HuH-7 (cell line): ENCODE measurements at regions not wholly inside any gene's neighbourhood (a gene's known extent, or its start where the extent isn't known, plus 50 kb on each side); places are given as distances from the start of the nearest gene placed in this dataset.
A peak's percentile ranks its signal among the peaks of the same experiment; 100 is the strongest.
"Not testable (repeated sequence)": the region's sequence is repeated elsewhere in the genome, so short reads cannot be mapped to it uniquely, and the experiment has no call there.

ENCODE experiments used
- DNase-seq: peaks from one replicate; pipeline ENCODE4 v3.0.0; 2011; ENCODE audit warnings: low spot score

DNA sequence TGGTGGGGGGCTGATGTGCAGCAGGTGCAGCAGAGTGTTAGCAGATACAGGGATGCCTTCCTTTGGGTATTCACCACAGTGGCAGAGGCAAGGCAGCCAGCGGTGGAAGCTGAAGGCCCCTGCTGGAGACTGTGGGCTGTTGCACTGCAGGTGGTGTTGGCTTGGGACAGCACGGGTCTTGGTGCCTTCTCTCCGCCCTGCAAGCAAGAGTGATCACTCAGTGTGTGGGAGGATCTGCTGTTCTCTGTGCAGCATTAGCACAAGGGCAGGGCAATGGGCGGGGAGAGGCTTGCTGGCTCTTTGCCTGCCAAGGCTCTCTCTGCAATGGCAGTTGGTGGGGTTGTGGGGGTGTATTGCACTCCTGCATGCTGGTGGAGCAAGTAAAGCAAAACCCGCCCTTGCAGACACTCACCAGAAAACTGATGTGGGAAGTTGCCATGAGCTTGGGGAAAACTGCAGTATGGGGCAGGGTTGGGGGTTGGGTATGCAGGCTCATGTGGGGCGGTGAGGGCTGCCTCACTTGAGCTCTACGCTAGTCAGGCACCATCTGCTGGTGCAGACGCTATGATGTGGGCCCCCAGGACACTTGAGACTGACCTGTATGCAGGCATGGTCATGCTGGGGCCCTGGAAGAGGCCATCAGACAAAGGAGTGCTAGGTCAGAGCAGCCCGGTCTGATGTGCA lies 820.8 kb upstream of the GRIA3 start:
- DNase-seq: peak; percentile 9

DNA sequence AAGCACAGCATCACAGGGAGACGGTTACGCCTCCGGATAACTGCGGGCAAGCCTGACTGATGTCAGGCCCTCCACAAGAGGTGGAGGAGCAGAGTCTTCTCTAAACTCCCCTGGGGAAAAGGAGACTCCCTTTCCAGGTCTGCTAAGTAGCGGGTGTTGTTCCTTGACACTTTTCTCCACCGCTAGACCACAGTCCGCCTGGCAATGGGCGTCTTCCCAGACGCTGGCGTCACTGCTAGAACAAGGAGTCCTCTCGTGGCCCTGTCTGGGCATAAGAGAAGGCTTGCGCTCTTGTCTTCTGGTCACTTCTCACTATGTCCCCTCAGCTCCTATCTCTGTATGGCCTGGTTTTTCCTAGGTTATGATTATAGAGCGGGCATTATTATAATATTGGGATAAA lies 808.5 kb upstream of the GRIA3 start:
- DNase-seq: not testable (repeated sequence)

- DNase-seq: no peak
These were observed 795.1 kb upstream of the GRIA3 start for GRCh38 chrX:122389005-122389404.

- no peak for DNase-seq
These were observed 765.3 kb upstream of the GRIA3 start for GRCh38 chrX:122418758-122419157.

GRCh38 chrX:122421434-122422121 lies 762.5 kb upstream of the GRIA3 start:
- no peak for DNase-seq

DNA sequence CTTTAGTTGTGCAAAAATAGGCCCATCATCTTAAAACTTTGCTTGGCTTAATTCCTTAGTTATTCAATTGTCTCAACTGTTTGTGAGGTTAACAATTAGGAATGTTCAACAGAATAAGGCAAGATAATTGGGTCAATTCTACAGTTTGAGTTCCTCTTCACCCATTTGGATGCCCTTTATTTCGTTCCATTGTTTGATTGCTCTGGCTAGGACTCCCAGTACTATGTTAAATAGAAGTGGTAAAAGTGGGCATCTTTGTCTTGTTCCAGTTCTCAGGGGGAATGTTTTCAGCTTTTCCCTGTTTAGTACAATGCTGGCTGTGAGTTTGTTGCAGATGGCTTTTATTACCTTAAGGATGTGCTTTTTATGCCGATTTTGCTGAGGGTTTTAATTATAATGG lies 761.5 kb upstream of the GRIA3 start:
- DNase-seq: no peak

DNA sequence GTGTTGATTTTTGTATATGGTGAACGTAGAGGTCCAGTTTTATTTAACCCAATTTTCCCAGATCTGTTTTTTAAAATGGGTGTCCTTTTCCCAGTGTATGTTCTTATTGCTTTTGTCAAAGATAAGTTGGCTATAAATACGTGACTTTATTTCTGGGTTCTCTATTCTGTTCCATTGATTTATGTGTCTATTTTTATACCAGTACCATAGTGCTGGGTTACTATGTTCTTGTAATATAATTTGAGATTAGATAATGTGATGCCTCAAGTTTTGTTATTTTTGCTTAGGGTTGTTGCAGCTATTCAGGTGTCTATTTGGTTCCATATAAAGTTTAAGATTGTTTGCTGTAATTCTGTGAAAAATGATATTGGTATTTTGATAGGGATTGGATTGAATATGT lies 749.1 kb upstream of the GRIA3 start:
- no peak for DNase-seq

GRCh38 chrX:122439831-122440230 lies 744.2 kb upstream of the GRIA3 start:
- no peak for DNase-seq

DNA sequence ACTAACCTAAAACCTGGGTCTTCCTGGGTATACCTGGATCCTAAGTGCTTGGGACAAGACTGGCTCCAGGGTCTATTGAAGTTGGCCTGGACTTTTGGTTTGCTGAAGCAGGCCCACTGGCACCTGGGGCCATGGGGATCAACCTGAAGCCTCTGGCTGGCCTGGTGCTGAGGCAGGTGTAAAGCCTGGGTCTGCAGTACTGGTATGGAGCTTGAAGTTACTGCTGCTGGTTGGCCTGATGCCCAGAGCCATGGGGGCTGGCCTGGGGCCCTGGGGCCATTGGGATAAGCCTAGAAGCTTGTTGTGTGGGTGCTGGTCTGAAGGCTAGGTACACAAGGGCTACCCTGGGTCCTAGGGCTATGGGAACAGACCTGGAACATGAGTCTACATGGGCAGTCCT lies 743.2 kb upstream of the GRIA3 start:
- no peak for DNase-seq

DNA sequence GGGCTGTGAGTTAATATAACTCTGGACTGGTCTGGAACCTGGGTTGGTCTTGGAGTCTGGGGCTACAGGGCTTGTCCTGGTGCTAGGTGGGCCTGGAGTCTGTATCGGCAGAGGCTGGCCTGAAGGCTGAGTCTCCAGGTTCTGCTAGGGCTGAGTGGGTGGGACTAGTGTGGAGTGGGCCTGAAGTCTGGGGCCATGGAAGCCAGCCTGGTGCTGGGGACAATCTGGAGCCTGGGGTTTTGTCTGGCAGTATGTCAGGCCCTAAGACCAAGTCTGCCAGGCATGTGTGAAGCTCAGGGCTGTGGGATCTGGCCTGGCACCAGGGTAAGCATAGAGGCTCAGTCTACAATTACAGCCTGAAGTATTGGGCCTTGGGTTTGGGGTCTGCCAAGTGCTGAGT lies 742.6 kb upstream of the GRIA3 start:
- DNase-seq: no peak

GRCh38 chrX:122445466-122445865 lies 738.6 kb upstream of the GRIA3 start:
- DNase-seq: no peak

DNA sequence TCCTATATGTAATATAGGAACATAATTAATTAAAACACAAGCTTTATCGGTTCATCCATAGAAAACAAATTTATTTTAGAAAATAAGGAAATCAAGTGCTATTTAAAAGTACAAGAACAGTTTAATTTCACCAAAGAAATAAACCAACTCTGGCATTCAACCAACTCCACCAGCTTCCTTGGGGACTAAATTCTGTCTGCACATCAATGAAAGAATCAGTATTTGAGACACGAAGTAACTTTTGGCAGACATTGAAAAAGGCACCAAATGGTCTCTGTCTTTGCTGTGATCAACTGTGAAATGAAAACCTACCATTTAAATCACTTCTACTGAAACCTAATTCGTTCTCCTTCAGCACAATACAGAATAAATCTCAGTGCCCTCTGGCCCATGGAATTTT lies 719.7 kb upstream of the GRIA3 start:
- DNase-seq: no peak

DNA sequence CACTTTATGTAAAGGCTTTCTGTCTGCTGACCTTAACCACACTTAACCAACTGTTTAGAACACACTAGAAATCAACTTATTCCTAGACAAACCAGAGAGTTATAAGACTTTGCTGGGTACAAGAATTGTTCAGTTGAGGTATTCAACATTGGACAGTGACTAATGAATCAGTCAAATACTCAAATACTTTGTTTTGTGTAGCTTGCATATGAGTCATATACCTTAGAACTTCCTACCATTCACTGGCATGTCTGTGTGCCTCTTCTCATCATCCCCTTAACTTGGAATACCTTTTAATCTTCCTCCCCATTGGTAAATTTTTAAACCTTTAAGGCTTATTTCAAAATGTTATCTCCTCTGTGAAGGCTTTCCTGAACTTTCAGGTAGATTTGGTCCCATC lies 708.8 kb upstream of the GRIA3 start:
- no peak for DNase-seq

- DNase-seq: no peak
These were observed 683.5 kb upstream of the GRIA3 start for GRCh38 chrX:122500556-122500955.

GRCh38 chrX:122501652-122502051 lies 682.4 kb upstream of the GRIA3 start:
- no peak for DNase-seq

DNA sequence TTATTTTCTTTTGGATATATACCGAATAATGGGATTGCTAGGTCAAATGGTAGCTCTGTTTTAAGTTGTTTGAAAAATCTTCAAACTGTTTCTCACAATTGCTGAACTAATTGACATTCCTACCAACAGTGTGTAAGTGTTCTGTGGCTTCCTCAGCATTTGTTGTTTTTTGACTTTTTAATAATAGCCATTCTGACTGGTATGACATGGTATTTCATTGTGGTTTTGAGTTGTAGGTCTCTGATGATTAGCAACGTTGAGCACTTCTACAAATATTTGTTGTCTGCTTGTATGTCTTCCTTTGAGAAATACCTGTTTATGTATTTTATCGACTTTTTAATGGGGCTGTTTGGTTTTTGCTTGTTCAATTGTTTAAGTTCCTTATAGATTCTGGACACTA lies 680.1 kb upstream of the GRIA3 start:
- DNase-seq: no peak

- DNase-seq: no peak
These were observed 671.5 kb upstream of the GRIA3 start for GRCh38 chrX:122512561-122513072.

GRCh38 chrX:122517786-122518185 lies 666.3 kb upstream of the GRIA3 start:
- no peak for DNase-seq

GRCh38 chrX:122545778-122546177 lies 638.3 kb upstream of the GRIA3 start:
- no peak for DNase-seq

GRCh38 chrX:122546269-122546668 lies 637.8 kb upstream of the GRIA3 start:
- peak; percentile 17 for DNase-seq

GRCh38 chrX:122552286-122552800 lies 631.7 kb upstream of the GRIA3 start:
- no peak for DNase-seq

DNA sequence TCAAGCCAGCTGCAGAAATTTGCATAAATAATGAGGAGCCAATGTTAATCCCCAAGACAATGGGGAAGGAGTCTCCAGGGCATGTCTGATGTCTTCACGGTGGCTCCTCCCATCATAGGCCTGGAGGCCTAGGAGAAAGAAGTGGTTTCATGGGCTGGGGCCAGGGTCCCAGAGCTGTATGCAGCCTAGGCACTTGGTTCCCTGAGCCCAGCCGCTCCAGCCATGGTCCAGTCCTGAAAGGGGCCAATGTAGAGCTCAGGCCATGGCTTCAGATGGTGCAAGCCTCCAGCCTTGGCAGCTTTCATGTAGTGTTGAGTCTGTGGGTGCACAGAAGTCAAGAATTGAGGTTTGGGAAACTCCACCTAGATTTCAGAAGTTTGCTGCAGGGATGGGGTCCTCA lies 628.2 kb upstream of the GRIA3 start:
- DNase-seq: no peak

DNA sequence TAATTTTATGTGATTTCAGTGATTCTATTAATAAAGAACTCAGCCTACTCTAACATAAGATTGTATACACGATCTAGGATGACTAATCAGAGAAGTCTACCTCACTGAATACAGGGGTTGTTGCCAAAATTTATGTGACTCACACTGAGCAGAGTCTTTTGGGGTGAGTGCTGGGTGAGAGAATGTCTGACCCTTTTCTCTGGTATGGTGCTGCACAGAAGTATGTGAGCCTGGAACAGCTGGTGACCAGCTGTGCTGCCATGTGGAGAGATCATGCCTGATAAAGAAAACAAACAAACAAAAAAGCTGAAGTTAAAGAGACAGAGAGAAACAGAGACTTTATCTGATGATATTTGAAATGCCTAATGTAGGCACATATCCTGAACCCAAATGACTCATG lies 618.1 kb upstream of the GRIA3 start:
- no peak for DNase-seq

GRCh38 chrX:122566401-122566800 lies 617.7 kb upstream of the GRIA3 start:
- no peak for DNase-seq
